MM.1S (cell line): ENCODE measurements at regions not wholly inside any gene's neighbourhood (a gene's known extent, or its start where the extent isn't known, plus 50 kb on each side); places are given as distances from the start of the nearest gene placed in this dataset.

Source experiments
- DNase-seq: peaks from one replicate; pipeline ENCODE4 v3.0.0-alpha.2; 2015
- H2AFZ ChIP-seq: fragments of 300-600 bp; sonication (generic); 2 replicates; pipeline ENCODE4 v1.6.0; 2016; ENCODE audit warnings: antibody characterized with exemption, low read length
- H3F3A ChIP-seq: fragments of 300-600 bp; sonication (generic); 2 replicates; pipeline ENCODE4 v1.6.1; 2016; ENCODE audit warnings: mild to moderate bottlenecking, antibody characterized with exemption, low read length, moderate library complexity, mixed read lengths; ENCODE audit not compliant: insufficient read depth
- H3K27ac ChIP-seq: fragments of 300-600 bp; sonication (generic); 2 replicates; pipeline ENCODE4 v1.5.1; 2016; ENCODE audit warnings: mild to moderate bottlenecking, low read length
- H3K27me3 ChIP-seq: fragments of 300-600 bp; sonication (generic); replicated peaks from 2 replicates; pipeline ENCODE4 v1.6.0; 2016; ENCODE audit warnings: low read length; ENCODE audit not compliant: insufficient read depth
- H3K36me3 ChIP-seq: fragments of 300-600 bp; sonication (generic); replicated peaks from 2 replicates; pipeline ENCODE4 v1.6.1; 2016; ENCODE audit warnings: mild to moderate bottlenecking, low read length, mixed read lengths; ENCODE audit not compliant: insufficient read depth
- H3K4me1 ChIP-seq: fragments of 300-600 bp; sonication (generic); 2 replicates; pipeline ENCODE4 v1.6.1; 2016; ENCODE audit warnings: low read length, mixed read lengths
- H3K4me2 ChIP-seq: fragments of 300-600 bp; sonication (generic); 2 replicates; pipeline ENCODE4 v1.6.0; 2016; ENCODE audit warnings: low read depth, low read length
- H3K4me3 ChIP-seq: fragments of 300-600 bp; sonication (generic); 2 replicates; pipeline ENCODE4 v1.5.1; 2016; ENCODE audit warnings: low read length, mixed read lengths
- H3K79me2 ChIP-seq: fragments of 300-600 bp; sonication (generic); 2 replicates; pipeline ENCODE4 v1.6.1; 2016; ENCODE audit warnings: mixed run types, low read length, mixed read lengths
- H3K9ac ChIP-seq: fragments of 300-600 bp; sonication (generic); 2 replicates; pipeline ENCODE4 v1.6.1; 2016; ENCODE audit warnings: low read length, mixed read lengths
- H3K9me2 ChIP-seq: fragments of 300-600 bp; sonication (generic); replicated peaks from 2 replicates; pipeline ENCODE4 v1.6.1; 2016; ENCODE audit warnings: mild to moderate bottlenecking, low read length, mixed read lengths; ENCODE audit not compliant: insufficient read depth
- H3K9me3 ChIP-seq: fragments of 300-600 bp; sonication (generic); replicated peaks from 2 replicates; pipeline ENCODE4 v1.6.1; 2016; ENCODE audit warnings: mild to moderate bottlenecking, low read length, mixed read lengths; ENCODE audit not compliant: insufficient read depth
- H4K20me1 ChIP-seq: fragments of 300-600 bp; sonication (generic); 2 replicates; pipeline ENCODE4 v1.6.1; 2016; ENCODE audit warnings: mild to moderate bottlenecking, low read length, moderate library complexity, mixed read lengths; ENCODE audit not compliant: insufficient read depth
- EZH2 ChIP-seq: fragments of 300-600 bp; sonication (generic); optimal IDR thresholded peaks from 2 replicates; pipeline ENCODE3; 2017; ENCODE audit warnings: low read depth, mild to moderate bottlenecking, antibody characterized with exemption, low read length, mixed read lengths
- EZH2phosphoT487 ChIP-seq: fragments of 300-600 bp; sonication (generic); IDR thresholded peaks from 2 replicates; pipeline ENCODE4 v1.6.1; 2018; ENCODE audit warnings: antibody characterized with exemption, low read length
- TF ChIP-seq, protein P1 (sequence below): fragments of 300-600 bp; sonication (generic); IDR thresholded peaks from 2 replicates; pipeline ENCODE4 v1.5.1; 2016; ENCODE audit warnings: antibody characterized with exemption, low read length, mixed read lengths

GRCh38 chr5:96143450-96143849 lies 181.8 kb upstream of the ELL2 start:
- Histone ChIP-seq H2AFZ (no peak overlapping the region), H3K9me2 (no peaks in the 10 kb centered on the region), H3F3A (no peaks in the 10 kb centered on the region; the same call in 1 of the 2 replicates), H3K36me3 (no peaks in the 10 kb centered on the region), H3K9ac (no peak overlapping the region), H3K4me3 (no peak overlapping the region), H3K9me3 (no peaks in the 10 kb centered on the region), H3K79me2 (no peaks in the 10 kb centered on the region), H3K4me2 (no peak overlapping the region), H3K27ac (no peak overlapping the region), H4K20me1 (no peaks in the 10 kb centered on the region), H3K27me3 (no peaks in the 10 kb centered on the region), H3K4me1 (no peaks in the 10 kb centered on the region)
- DNase-seq: no peak
- TF ChIP-seq EZH2phosphoT487 (no peak), EZH2 (no peak)
- TF ChIP-seq, protein P1, sequence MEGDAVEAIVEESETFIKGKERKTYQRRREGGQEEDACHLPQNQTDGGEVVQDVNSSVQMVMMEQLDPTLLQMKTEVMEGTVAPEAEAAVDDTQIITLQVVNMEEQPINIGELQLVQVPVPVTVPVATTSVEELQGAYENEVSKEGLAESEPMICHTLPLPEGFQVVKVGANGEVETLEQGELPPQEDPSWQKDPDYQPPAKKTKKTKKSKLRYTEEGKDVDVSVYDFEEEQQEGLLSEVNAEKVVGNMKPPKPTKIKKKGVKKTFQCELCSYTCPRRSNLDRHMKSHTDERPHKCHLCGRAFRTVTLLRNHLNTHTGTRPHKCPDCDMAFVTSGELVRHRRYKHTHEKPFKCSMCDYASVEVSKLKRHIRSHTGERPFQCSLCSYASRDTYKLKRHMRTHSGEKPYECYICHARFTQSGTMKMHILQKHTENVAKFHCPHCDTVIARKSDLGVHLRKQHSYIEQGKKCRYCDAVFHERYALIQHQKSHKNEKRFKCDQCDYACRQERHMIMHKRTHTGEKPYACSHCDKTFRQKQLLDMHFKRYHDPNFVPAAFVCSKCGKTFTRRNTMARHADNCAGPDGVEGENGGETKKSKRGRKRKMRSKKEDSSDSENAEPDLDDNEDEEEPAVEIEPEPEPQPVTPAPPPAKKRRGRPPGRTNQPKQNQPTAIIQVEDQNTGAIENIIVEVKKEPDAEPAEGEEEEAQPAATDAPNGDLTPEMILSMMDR: no peak

DNA sequence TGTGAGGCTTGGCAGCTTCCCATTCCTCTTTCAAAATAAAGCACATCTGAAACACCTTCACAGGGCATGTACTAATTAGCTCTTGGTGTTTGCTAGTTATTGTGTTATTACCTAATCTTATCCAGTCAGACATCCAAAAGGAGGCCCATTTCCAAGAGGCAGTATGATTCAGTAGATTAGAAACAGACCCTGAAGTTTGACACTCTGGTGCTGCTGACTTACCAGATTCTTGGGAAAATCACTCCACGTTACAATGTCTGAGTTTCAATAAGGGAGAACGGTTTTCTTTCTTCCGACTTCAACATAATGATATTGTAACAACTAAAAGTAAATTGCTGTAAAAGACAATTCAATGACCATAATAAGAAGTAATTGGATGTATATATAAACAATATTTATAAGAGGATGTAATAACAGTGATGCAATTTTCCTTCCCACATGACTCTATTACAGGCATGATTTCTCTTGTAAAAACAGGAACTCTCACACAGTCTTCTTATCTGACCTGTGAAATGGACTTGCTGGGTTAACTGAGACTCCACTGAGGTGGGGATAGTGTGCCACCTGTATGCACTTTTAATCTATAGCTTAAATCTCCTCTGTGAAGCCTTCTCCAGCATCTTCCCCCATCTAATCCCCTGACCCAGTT lies 181.3 kb upstream of the ELL2 start:
- Histone ChIP-seq H3K9ac (no peak overlapping the region), H3K9me2 (no peaks in the 10 kb centered on the region), H3K4me2 (no peak overlapping the region), H3K4me3 (no peak overlapping the region), H2AFZ (no peak overlapping the region), H3F3A (no peaks in the 10 kb centered on the region; the same call in 1 of the 2 replicates), H3K4me1 (no peaks in the 10 kb centered on the region), H3K79me2 (no peaks in the 10 kb centered on the region), H3K9me3 (no peaks in the 10 kb centered on the region), H3K27me3 (no peaks in the 10 kb centered on the region), H3K36me3 (no peaks in the 10 kb centered on the region), H3K27ac (no peak overlapping the region), H4K20me1 (no peaks in the 10 kb centered on the region)
- TF ChIP-seq EZH2phosphoT487 (no peak), EZH2 (no peak)
- TF ChIP-seq, protein P1: no peak
- no peak for DNase-seq

- TF ChIP-seq, protein P1: no peak
- no peak for TF ChIP-seq EZH2
- TF ChIP-seq EZH2phosphoT487: no peak
- H3K4me2 ChIP-seq: no peak overlapping the region
- H3K36me3 ChIP-seq: no peaks in the 10 kb centered on the region
- H4K20me1 ChIP-seq: no peaks in the 10 kb centered on the region
- DNase-seq: no peak
- H3F3A ChIP-seq: no peaks in the 10 kb centered on the region; the same call in 1 of the 2 replicates
- H3K27me3 ChIP-seq: no peaks in the 10 kb centered on the region
- H3K27ac ChIP-seq: no peak overlapping the region
- H3K79me2 ChIP-seq: no peaks in the 10 kb centered on the region
- no peaks in the 10 kb centered on the region for H3K9me2 ChIP-seq
- H3K9ac ChIP-seq: no peak overlapping the region
- no peaks in the 10 kb centered on the region for H3K9me3 ChIP-seq
- no peak overlapping the region for H3K4me3 ChIP-seq
- no peak overlapping the region for H2AFZ ChIP-seq
- H3K4me1 ChIP-seq: no peaks in the 10 kb centered on the region
Observed at GRCh38 chr5:96142184-96142781, 180.6 kb upstream of the ELL2 start.
